Prostate gland (tissue), 2 donors: ENCODE measurements at regions not wholly inside any gene's neighbourhood (a gene's known extent, or its start where the extent isn't known, plus 50 kb on each side); places are given as distances from the start of the nearest gene placed in this dataset.

Source experiments
- CTCF ChIP-seq, 4 experiments: fragments of 200-600 bp in 2 of 4; fragments of 450-650 bp in 2 of 4; sonication (generic) in 2 of 4; IDR thresholded peaks; 1 replicate in 3 of 4; 2 replicates in 1 of 4; pipeline ENCODE4 v1.5.1; 2016 to 2019; ENCODE audit warnings: antibody characterized with exemption in 4 of 4, mild to moderate bottlenecking in 2 of 4, moderate library complexity in 2 of 4
- POLR2A ChIP-seq: fragments of 450-650 bp; IDR thresholded peaks from one replicate; pipeline ENCODE4 v1.6.1; 2016; ENCODE audit warnings: antibody characterized with exemption, mild to moderate bottlenecking

DNA sequence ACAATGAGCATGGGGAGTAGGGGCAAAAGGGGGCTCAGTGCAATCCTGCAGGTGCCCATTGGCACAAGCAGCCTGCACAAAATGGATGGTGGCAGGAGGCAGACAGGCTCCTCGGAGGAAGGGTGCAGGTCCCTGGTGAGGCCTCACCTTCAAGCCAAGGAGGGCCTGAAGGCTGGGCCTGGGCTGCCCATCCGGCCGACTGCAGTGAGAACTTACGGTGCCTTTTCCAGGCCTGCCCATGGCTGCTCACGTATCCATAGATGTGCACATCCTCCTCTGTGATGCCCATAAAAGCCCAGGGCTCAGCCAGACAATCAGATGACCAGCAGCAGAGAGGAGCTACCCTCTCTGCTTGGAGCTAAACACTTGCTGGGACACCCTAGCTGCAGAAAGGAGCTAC, 1089.8 kb downstream of the PCDH18 start:
- TF ChIP-seq POLR2A (no peak), CTCF (IDR thresholded peaks at IDR 0.05) (no peak)
